ENCODE measurements at regions not wholly inside any gene's neighbourhood (a gene's known extent, or its start where the extent isn't known, plus 50 kb on each side); places are given as distances from the start of the nearest gene placed in this dataset.
"Not testable (repeated sequence)": the region's sequence is repeated elsewhere in the genome, so short reads cannot be mapped to it uniquely, and the experiment has no call there.

DNA sequence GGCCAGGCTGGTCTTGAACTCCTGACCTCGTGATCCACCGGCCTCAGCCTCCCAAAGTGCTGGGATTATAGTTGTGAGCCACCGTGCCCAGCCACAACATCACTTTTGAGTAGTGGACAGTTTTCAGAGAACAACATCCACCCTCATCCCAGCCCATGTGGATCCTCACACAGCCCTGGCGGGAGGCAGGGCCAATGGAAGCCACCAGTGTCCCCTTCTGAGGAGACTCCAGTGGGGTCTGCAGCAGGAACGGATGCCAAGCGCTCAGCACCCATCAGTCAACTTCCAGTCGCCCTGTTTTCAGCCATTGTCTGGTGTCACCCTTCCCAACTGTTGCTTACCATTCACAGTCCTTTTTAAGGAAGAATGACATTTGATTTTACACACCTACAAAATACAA is 302.5 kb downstream of the BCL2L11 start:
- CTCF ChIA-PET, ATAC-seq: not testable (repeated sequence)

DNA sequence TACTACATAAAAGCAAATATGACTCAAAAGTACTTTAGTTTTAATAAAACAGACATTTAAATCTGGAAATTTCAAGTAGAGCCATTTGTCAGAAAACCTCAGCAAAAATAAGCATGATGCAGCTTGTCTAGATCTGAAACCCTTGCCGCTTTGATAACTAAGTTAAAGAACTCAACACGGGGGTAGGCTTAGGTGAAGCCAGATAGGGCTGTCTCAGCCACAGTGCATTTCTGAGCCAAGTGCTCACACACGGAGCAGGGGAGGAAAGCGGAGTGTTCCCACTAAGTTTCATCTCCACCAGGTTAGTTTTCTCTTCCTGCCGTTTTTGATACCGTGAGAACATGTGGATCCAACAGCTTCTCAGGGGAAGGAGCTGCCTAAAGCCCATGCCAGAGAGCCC is 303.5 kb downstream of the BCL2L11 start:
- peak; percentile 35 for ATAC-seq
- DNase-seq; H3K27ac Mint-ChIP-seq; POLR2A ChIA-PET; CTCF ChIA-PET; H3K27me3 Mint-ChIP-seq (ENCODE audit: low read depth); H3K9me3 Mint-ChIP-seq (ENCODE audit: insufficient read depth); H3K4me3 Mint-ChIP-seq: not testable (repeated sequence)
- H3K4me1 Mint-ChIP-seq (ENCODE audit: low read depth): peaks cover 27% of the 10 kb centered on the region
- H3K36me3 Mint-ChIP-seq (ENCODE audit: low read depth): peaks cover 25% of the 10 kb centered on the region

More for the DNA sequence above, 302.5 kb downstream of the BCL2L11 start:
- H3K36me3 Mint-ChIP-seq (ENCODE audit: low read depth): peaks cover 18% of the 10 kb centered on the region
- H3K27ac Mint-ChIP-seq; H3K4me3 Mint-ChIP-seq; H3K9me3 Mint-ChIP-seq (ENCODE audit: insufficient read depth); DNase-seq; H3K27me3 Mint-ChIP-seq (ENCODE audit: low read depth); POLR2A ChIA-PET: not testable (repeated sequence)
- H3K4me1 Mint-ChIP-seq (ENCODE audit: low read depth): peaks cover 19% of the 10 kb centered on the region

- Mint-ChIP-seq H3K36me3 (ENCODE audit: low read depth) (peaks cover 25% of the 10 kb centered on the region), H3K4me1 (ENCODE audit: low read depth) (peaks cover 30% of the 10 kb centered on the region)
- POLR2A ChIA-PET; H3K9me3 Mint-ChIP-seq (ENCODE audit: insufficient read depth); H3K4me3 Mint-ChIP-seq; CTCF ChIA-PET; H3K27me3 Mint-ChIP-seq (ENCODE audit: low read depth); H3K27ac Mint-ChIP-seq: not testable (repeated sequence)
- peak; percentile 75 for ATAC-seq
- DNase-seq: peak; percentile 44
These were observed 304.2 kb downstream of the BCL2L11 start for GRCh38 chr2:111424851-111425309.

GRCh38 chr2:111425789-111426201 is 305.1 kb downstream of the BCL2L11 start:
- POLR2A ChIA-PET; H3K9me3 Mint-ChIP-seq (ENCODE audit: insufficient read depth); H3K4me3 Mint-ChIP-seq; H3K27ac Mint-ChIP-seq; ATAC-seq; CTCF ChIA-PET; DNase-seq; H3K27me3 Mint-ChIP-seq (ENCODE audit: low read depth): not testable (repeated sequence)
- Mint-ChIP-seq H3K36me3 (ENCODE audit: low read depth) (peaks cover 23% of the 10 kb centered on the region), H3K4me1 (ENCODE audit: low read depth) (peaks cover 27% of the 10 kb centered on the region)

GRCh38 chr2:111427346-111427745 is 306.6 kb downstream of the BCL2L11 start:
- Mint-ChIP-seq H3K36me3 (ENCODE audit: low read depth) (peaks cover 23% of the 10 kb centered on the region), H3K4me1 (ENCODE audit: low read depth) (peaks cover 35% of the 10 kb centered on the region), H3K27ac (peak overlapping the region; percentile 52)
- CTCF ChIA-PET; ATAC-seq; POLR2A ChIA-PET; H3K27me3 Mint-ChIP-seq (ENCODE audit: low read depth); H3K4me3 Mint-ChIP-seq; DNase-seq; H3K9me3 Mint-ChIP-seq (ENCODE audit: insufficient read depth): not testable (repeated sequence)

DNA sequence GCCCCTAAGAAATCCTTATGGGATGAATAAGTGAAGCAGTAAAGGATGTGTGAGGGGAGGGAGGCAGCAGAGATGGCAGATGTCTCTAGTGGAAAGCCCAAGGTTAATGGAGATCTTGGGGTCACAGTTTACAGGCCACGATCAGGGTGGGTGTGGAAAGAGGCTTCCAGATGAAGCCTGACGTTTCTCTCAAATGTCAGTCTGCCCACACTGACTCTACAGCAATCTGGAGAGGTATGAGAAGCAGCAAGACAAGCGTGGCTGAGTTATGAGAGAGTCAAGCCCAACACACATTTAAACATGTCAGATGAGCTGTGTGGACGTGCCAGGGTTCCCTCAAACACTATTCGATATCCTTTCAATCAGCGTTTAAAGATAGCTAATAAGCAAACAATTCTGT is 308.2 kb downstream of the BCL2L11 start:
- H3K4me3 Mint-ChIP-seq; ATAC-seq; DNase-seq; CTCF ChIA-PET; H3K27ac Mint-ChIP-seq; H3K9me3 Mint-ChIP-seq (ENCODE audit: insufficient read depth); POLR2A ChIA-PET; H3K27me3 Mint-ChIP-seq (ENCODE audit: low read depth): not testable (repeated sequence)
- H3K36me3 Mint-ChIP-seq (ENCODE audit: low read depth): peaks cover 21% of the 10 kb centered on the region
- peaks cover 45% of the 10 kb centered on the region for H3K4me1 Mint-ChIP-seq (ENCODE audit: low read depth)

- ATAC-seq: not testable (repeated sequence)
These were observed 308.6 kb downstream of the BCL2L11 start for GRCh38 chr2:111429353-111429752.

DNA sequence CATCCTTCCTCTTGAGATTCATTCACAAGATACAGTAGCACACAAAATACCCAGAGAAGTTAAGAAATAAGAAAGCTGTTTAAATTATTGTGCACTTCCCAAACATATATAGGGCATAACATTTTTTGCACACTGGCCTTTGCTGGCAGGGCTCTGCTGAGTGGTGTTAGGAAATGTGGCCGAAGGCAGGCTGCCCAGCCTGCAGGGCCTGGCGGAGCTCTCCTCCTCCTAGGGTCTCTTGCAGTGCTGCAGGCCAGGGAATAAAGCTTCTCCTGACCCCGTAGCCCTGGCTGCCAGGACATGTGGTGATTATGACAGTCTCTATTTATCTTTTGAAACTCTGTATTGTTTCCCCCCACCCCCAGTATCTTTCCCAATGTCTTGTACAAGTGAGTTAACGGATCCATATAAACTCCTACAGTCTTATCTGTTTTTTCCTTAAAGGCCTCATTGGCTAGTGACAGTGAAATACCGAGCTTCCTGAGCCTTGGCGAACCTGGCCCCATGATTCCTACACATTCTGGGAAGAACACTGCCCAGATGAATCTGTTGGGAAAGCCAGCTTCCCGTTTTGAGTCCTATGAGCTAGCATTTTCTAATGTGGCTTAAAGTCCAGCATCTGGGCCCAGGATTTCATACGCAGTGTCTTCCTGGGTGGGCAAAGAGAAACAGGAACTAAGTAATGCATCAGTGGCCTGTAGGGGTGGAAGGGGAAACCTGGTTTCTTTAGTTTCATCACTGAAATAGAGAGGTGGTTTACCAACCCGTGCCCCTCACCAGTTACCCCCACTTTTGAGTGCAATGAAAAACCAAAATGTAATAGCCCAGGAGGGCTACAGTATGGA is 310.3 kb downstream of the BCL2L11 start:
- H3K4me3 Mint-ChIP-seq; DNase-seq; H3K27me3 Mint-ChIP-seq (ENCODE audit: low read depth); CTCF ChIA-PET; H3K9me3 Mint-ChIP-seq (ENCODE audit: insufficient read depth); ATAC-seq; H3K27ac Mint-ChIP-seq; POLR2A ChIA-PET: not testable (repeated sequence)
- peaks cover 21% of the 10 kb centered on the region for H3K36me3 Mint-ChIP-seq (ENCODE audit: low read depth)
- H3K4me1 Mint-ChIP-seq (ENCODE audit: low read depth): peaks cover 39% of the 10 kb centered on the region

More at GRCh38 chr2:111429353-111429752, 308.6 kb downstream of the BCL2L11 start:
- H3K9me3 Mint-ChIP-seq (ENCODE audit: insufficient read depth); H3K27me3 Mint-ChIP-seq (ENCODE audit: low read depth); H3K4me3 Mint-ChIP-seq; CTCF ChIA-PET; H3K27ac Mint-ChIP-seq; POLR2A ChIA-PET; DNase-seq: not testable (repeated sequence)
- H3K4me1 Mint-ChIP-seq (ENCODE audit: low read depth): peaks cover 46% of the 10 kb centered on the region
- peaks cover 21% of the 10 kb centered on the region for H3K36me3 Mint-ChIP-seq (ENCODE audit: low read depth)

DNA sequence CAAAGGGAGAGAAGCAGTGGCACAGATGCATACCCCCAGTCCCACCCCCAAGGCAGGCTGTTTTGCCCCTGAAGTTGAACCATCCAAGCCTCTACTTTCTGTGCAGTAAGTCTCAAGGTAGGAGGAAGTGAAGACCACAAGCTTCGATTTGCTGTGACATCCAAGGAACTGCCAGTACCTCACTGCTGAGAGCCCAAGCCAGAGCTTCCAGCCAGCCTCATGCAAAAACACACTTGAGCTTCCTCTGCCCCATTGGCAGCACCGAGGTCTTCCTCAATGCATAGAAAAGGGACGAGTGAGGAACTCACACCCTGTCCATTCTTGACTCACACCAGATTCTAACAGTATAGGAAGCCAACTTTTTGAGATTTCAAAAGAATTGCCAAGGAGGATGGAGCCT is 311.7 kb downstream of the BCL2L11 start:
- peaks cover 33% of the 10 kb centered on the region for H3K4me1 Mint-ChIP-seq (ENCODE audit: low read depth)
- H3K4me3 Mint-ChIP-seq; POLR2A ChIA-PET; DNase-seq; H3K27me3 Mint-ChIP-seq (ENCODE audit: low read depth); CTCF ChIA-PET; H3K9me3 Mint-ChIP-seq (ENCODE audit: insufficient read depth): not testable (repeated sequence)
- H3K27ac Mint-ChIP-seq: peak overlapping the region; percentile 76
- peaks cover 12% of the 10 kb centered on the region for H3K36me3 Mint-ChIP-seq (ENCODE audit: low read depth)
- peak; percentile 45 for ATAC-seq

DNA sequence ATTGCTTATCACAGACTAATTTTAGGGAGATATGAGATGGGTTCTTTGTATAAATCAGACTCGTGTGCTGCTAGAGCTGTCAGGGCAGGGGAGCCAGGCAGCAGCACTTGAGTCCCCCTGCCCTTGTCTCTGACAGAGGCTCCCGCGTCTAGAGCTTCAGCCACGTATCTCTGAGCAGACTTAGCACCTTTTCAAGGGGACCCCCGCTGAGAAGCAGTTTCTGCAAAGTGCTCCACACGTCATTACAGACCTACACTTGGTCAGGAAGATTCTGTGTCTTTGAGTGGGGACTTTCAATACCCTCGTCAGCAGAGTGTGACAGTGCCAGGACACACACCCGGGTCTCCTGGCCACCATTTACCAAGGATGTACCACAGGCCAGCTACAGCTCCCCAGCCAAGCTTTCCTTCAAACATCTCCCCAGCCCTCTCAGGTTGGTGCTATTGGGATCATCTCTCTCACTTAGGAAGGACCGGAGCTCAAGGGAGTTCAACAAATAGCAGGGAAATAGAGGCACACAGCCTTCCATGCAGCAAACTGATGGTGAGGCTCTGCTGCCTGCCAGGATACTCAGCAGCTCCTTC is 312.3 kb downstream of the BCL2L11 start:
- DNase-seq; POLR2A ChIA-PET; H3K36me3 Mint-ChIP-seq (ENCODE audit: low read depth); CTCF ChIA-PET; H3K27ac Mint-ChIP-seq; H3K9me3 Mint-ChIP-seq (ENCODE audit: insufficient read depth); H3K4me3 Mint-ChIP-seq; H3K27me3 Mint-ChIP-seq (ENCODE audit: low read depth): not testable (repeated sequence)
- ATAC-seq: peak; percentile 32
- peaks cover 33% of the 10 kb centered on the region for H3K4me1 Mint-ChIP-seq (ENCODE audit: low read depth)

GRCh38 chr2:111433892-111434607 is 313.3 kb downstream of the BCL2L11 start:
- H3K4me3 Mint-ChIP-seq; H3K36me3 Mint-ChIP-seq (ENCODE audit: low read depth); POLR2A ChIA-PET; CTCF ChIA-PET; H3K27ac Mint-ChIP-seq; ATAC-seq; H3K27me3 Mint-ChIP-seq (ENCODE audit: low read depth); H3K9me3 Mint-ChIP-seq (ENCODE audit: insufficient read depth); DNase-seq: not testable (repeated sequence)
- peaks cover 27% of the 10 kb centered on the region for H3K4me1 Mint-ChIP-seq (ENCODE audit: low read depth)

DNA sequence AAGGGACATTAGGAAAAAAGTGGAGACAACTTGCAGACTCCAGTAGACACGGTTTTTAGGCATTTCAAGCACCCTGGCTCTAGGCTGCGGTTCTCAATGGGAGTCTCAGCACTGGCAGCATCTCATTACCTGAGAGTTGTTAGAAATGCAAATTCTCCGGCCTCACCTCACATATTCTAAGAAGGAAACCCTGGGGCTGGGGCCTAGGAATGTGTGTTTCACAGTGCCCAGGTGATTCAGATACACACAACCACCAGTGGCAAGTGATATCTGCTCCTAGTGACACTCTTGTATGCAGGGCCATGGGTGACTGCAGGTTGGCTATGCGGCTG is 313.9 kb downstream of the BCL2L11 start:
- H3K4me3 Mint-ChIP-seq; CTCF ChIA-PET; ATAC-seq; POLR2A ChIA-PET; H3K9me3 Mint-ChIP-seq (ENCODE audit: insufficient read depth); DNase-seq; H3K36me3 Mint-ChIP-seq (ENCODE audit: low read depth); H3K27ac Mint-ChIP-seq; H3K27me3 Mint-ChIP-seq (ENCODE audit: low read depth): not testable (repeated sequence)
- H3K4me1 Mint-ChIP-seq (ENCODE audit: low read depth): peaks cover 23% of the 10 kb centered on the region

All from activated CD8-positive, alpha-beta T cell treated with anti-CD3 and anti-CD28 coated beads, Interleukin-2, amount 10 ng/mL, durations not matched to agents 7 days and 5 days (primary cell).